Bronchial epithelial cell (primary cell): ENCODE measurements at regions not wholly inside any gene's neighbourhood (a gene's known extent, or its start where the extent isn't known, plus 50 kb on each side); places are given as distances from the start of the nearest gene placed in this dataset.

Experiments used
- DNase-seq: peaks from one replicate; pipeline ENCODE4 v3.0.0-alpha.2; 2010; ENCODE audit warnings: low read depth
- FAIRE-seq: peaks from 2 replicates; lab custom pipeline; 2011; peaks lifted over from hg19 to GRCh38; lab: Jason Lieb, UNC
- H3K27me3 ChIP-seq: 2 replicates; pipeline ENCODE4 v1.5.1; 2011; ENCODE audit warnings: low read length; ENCODE audit not compliant: control insufficient read depth, insufficient read depth
- H3K36me3 ChIP-seq: 2 replicates; pipeline ENCODE4 v1.5.1; 2011; ENCODE audit warnings: low read length; ENCODE audit not compliant: control insufficient read depth, insufficient read depth
- H3K4me3 ChIP-seq: 2 replicates; pipeline ENCODE4 v1.5.1; 2011; ENCODE audit warnings: mild to moderate bottlenecking, low read depth, low read length, control low read depth
- CTCF ChIP-seq: IDR thresholded peaks from 2 replicates; pipeline ENCODE4 v1.5.1; 2011; ENCODE audit warnings: mild to moderate bottlenecking, moderate library complexity, low read length, control low read depth, inconsistent platforms; ENCODE audit not compliant: insufficient read depth, severe bottlenecking

DNA sequence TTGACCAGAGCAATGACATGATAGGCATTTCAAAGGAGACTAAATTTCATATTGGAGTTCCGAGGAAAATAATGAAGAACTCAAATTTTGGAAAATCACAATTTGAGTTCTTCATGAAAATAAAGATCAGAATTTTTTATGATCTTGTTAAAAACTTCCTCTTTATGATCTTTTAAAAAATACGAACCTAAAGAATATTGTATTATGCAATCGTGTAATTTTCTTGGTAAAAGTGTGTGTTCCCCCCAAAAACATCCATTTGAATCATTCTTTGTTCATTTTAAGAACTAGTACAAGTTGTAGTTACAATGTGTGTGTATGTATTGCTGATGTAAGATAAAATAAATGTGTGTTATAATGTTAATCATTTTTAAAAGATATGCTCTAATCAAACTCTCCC is 79.3 kb upstream of the PDK4 start:
- no peak for FAIRE-seq

DNA sequence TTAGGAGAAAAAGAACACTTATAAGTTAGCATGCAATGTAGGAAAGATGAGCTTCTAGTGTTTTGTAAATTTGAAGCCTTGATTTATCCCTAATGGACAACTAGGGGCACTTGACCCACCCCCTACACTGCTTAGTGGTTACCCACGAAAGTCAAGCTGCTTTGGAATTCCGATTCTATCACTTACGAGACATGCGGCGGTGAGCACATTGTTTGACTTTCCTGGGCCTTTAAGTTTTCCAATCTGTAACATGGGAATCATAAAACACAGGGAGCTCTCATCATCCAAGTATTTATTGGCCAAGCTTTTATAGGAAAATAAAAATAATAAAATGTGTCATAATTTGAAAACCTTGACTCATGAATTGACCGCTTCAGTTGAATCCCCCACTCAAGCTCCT is 78.7 kb upstream of the PDK4 start:
- H3K4me3 ChIP-seq: no peak overlapping the region
- no peak for TF ChIP-seq CTCF
- no peak for FAIRE-seq
- H3K27me3 ChIP-seq: no peaks in the 10 kb centered on the region
- no peak for DNase-seq
- no peaks in the 10 kb centered on the region for H3K36me3 ChIP-seq

More for the DNA sequence above, 79.3 kb upstream of the PDK4 start:
- Histone ChIP-seq H3K4me3 (no peak overlapping the region), H3K27me3 (no peaks in the 10 kb centered on the region), H3K36me3 (no peaks in the 10 kb centered on the region)
- TF ChIP-seq CTCF: no peak
- no peak for DNase-seq

DNA sequence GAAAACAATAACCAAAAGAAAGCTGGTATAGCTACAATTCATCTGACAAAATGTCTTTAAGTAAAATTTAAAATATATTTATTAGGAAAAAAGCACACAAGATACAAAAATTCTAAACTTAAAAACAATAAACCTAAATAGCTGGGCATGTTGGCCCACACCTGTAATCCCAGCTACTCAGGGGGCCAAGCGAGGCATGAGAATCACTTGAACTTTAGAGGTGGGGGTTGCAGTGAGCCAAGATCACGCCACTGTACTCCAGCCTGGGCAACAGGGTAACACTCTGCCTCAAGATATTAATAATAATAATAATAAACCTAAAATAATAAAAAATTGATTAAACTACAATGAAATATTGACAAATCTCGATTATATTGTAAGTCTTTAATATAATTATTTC is 77.8 kb upstream of the PDK4 start:
- no peaks in the 10 kb centered on the region for H3K36me3 ChIP-seq
- no peak overlapping the region for H3K4me3 ChIP-seq
- FAIRE-seq (no peak), DNase-seq (no peak)
- no peak for TF ChIP-seq CTCF
- no peaks in the 10 kb centered on the region for H3K27me3 ChIP-seq

DNA sequence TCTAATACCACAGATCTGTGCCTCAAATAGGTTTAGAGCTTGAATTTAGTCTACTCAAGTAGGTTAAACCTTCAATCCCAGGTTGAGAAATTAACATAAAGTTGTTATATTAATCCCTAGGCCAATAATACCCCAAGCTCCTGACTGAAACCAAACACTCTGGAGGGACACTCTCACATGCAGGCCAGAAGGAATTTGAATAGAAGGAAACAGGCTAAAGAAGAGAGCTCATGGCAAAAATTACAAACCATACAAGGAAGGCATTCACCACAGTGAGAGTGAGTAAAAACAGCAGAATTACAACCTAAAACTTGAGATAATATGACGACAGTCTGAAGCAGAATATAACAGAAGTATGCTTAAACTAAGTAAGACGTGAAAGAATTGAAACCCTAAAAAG is 76.1 kb upstream of the PDK4 start:
- no peak overlapping the region for H3K4me3 ChIP-seq
- no peak for TF ChIP-seq CTCF
- DNase-seq (no peak), FAIRE-seq (no peak)
- H3K36me3 ChIP-seq: no peaks in the 10 kb centered on the region
- no peaks in the 10 kb centered on the region for H3K27me3 ChIP-seq

- no peaks in the 10 kb centered on the region for H3K36me3 ChIP-seq
- no peak for TF ChIP-seq CTCF
- no peaks in the 10 kb centered on the region for H3K27me3 ChIP-seq
- H3K4me3 ChIP-seq: no peak overlapping the region
- FAIRE-seq: no peak
- no peak for DNase-seq
Measured at GRCh38 chr7:95669513-95669912, 73.2 kb upstream of the PDK4 start.

GRCh38 chr7:95668504-95669018 is 72.2 kb upstream of the PDK4 start:
- Histone ChIP-seq H3K4me3 (no peak overlapping the region), H3K27me3 (no peaks in the 10 kb centered on the region), H3K36me3 (no peaks in the 10 kb centered on the region)
- DNase-seq (no peak), FAIRE-seq (no peak)
- TF ChIP-seq CTCF: no peak
